ENCODE measurements at regions not wholly inside any gene's neighbourhood (a gene's known extent, or its start where the extent isn't known, plus 50 kb on each side); places are given as distances from the start of the nearest gene placed in this dataset.

DNA sequence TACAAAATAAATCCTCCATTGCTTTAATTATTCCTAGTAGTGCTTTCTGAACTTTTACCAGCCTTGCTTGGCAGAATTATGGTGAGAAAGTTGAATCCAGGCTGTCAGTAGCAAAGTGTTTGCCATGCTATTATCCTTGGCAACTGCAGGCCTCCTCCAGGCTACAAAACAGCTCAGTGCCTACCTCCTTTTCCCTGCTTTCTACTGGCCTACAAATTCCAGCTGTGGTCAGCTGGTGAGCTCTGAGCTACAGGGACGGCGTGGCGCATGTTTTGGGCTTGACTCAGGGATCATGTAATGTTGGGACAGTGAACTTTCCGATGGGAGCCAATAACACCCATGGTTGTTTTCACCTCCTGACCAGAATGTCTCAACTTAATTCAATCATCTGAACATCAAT is 456.1 kb upstream of the ADAMTS5 start:
- CTCF ChIA-PET (ENCODE audit: low intra/inter-chr PET ratio) = no interaction called here
- TF ChIP-seq, protein P1, sequence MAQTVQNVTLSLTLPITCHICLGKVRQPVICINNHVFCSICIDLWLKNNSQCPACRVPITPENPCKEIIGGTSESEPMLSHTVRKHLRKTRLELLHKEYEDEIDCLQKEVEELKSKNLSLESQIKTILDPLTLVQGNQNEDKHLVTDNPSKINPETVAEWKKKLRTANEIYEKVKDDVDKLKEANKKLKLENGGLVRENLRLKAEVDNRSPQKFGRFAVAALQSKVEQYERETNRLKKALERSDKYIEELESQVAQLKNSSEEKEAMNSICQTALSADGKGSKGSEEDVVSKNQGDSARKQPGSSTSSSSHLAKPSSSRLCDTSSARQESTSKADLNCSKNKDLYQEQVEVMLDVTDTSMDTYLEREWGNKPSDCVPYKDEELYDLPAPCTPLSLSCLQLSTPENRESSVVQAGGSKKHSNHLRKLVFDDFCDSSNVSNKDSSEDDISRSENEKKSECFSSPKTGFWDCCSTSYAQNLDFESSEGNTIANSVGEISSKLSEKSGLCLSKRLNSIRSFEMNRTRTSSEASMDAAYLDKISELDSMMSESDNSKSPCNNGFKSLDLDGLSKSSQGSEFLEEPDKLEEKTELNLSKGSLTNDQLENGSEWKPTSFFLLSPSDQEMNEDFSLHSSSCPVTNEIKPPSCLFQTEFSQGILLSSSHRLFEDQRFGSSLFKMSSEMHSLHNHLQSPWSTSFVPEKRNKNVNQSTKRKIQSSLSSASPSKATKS (CRISPR knock-in tag; IDR thresholded peaks at IDR 0.05) = no peak
- TF ChIP-seq NBN (IDR thresholded peaks at IDR 0.05; ENCODE audit: low read depth) = no peak
- TF ChIP-seq POLR2G (IDR thresholded peaks at IDR 0.05; ENCODE audit: low read depth, low read length) = no peak
- no peak for TF ChIP-seq ZNF551 (CRISPR knock-in tag; IDR thresholded peaks at IDR 0.05)
- no peak for TF ChIP-seq ZNF184 (CRISPR knock-in tag; IDR thresholded peaks at IDR 0.05)
- TF ChIP-seq ZNF212 (CRISPR knock-in tag; IDR thresholded peaks at IDR 0.05) = no peak
- no peak for TF ChIP-seq ZNF324 (CRISPR knock-in tag; IDR thresholded peaks at IDR 0.05)
- TF ChIP-seq FOXM1 (IDR thresholded peaks at IDR 0.05; ENCODE audit: low read depth) = no peak
- TF ChIP-seq FOXM1 (CRISPR knock-in tag; IDR thresholded peaks at IDR 0.05; ENCODE audit: low read depth) = no peak
- no peak for TF ChIP-seq TEAD1 (CRISPR knock-in tag; IDR thresholded peaks at IDR 0.05)
- no peak for TF ChIP-seq ZNF583 (CRISPR knock-in tag; IDR thresholded peaks at IDR 0.05)
- no TSS peak for BruUV-seq (replicated peaks)
- intact Hi-C loops (cut with micrococcal nuclease) = no loop called here
- no peak for DNase-seq (ENCODE audit: extremely low read depth in 1 of 4, low spot score in 3 of 4)
- Histone ChIP-seq H4K20me1 (replicated peaks; ENCODE audit: control insufficient read depth, insufficient read depth, low read length) (no peaks in the 10 kb centered on the region), H3K9ac (ENCODE audit: insufficient read depth in 1 of 2, low read depth in 2 of 2, low read length in 2 of 2) (no peak overlapping the region), H3K27me3 (ENCODE audit: control insufficient read depth in 2 of 2, insufficient read depth in 2 of 2, low read length in 2 of 2) (no peaks in the 10 kb centered on the region), H3K4me1 (replicated peaks in 1 of 2; ENCODE audit: control insufficient read depth in 2 of 2, insufficient read depth in 2 of 2, low read length in 2 of 2) (no peaks in the 10 kb centered on the region), H3K4me2 (ENCODE audit: insufficient read depth, low read length) (no peak overlapping the region), H3K9me3 (replicated peaks; ENCODE audit: control insufficient read depth, insufficient read depth, low read depth, low read length) (no peaks in the 10 kb centered on the region), H3K27ac (ENCODE audit: extremely low read depth, low read depth, low read length) (no peak overlapping the region), H3K4me3 (no peak overlapping the region), H3K9me1 (ENCODE audit: control insufficient read depth, insufficient read depth, low read length) (no peaks in the 10 kb centered on the region), H2AFZ (ENCODE audit: low read depth, low read length) (no peak overlapping the region), H3K36me3 (ENCODE audit: control insufficient read depth, insufficient read depth, low read length) (no peaks in the 10 kb centered on the region), H3K79me2 (ENCODE audit: control insufficient read depth, insufficient read depth, low read length) (no peaks in the 10 kb centered on the region)
- POLR2A ChIA-PET = no interaction called here
- FAIRE-seq = no peak
- ATAC-seq = no peak
- WGBS (ENCODE audit: insufficient coverage, low coverage, missing lambda C conversion rate) = 0% methylated on average over 4 of the region's 4 CpGs
- in situ Hi-C loops (cut with MboI) = no loop called here
